GM12875 (cell line): ENCODE measurements at regions not wholly inside any gene's neighbourhood (a gene's known extent, or its start where the extent isn't known, plus 50 kb on each side); places are given as distances from the start of the nearest gene placed in this dataset.
"Not testable (repeated sequence)": the region's sequence is repeated elsewhere in the genome, so short reads cannot be mapped to it uniquely, and the experiment has no call there.

ENCODE experiments used
- H3K4me3 ChIP-seq: one replicate; pipeline ENCODE4 v1.5.1; 2011; ENCODE audit warnings: low read depth, low read length, control low read depth
- CTCF ChIP-seq: IDR thresholded peaks from 2 replicates; pipeline ENCODE4 v1.5.1; 2011; ENCODE audit warnings: low read depth, mild to moderate bottlenecking, control low read depth, inconsistent platforms, low read length, moderate library complexity, borderline replicate concordance; ENCODE audit not compliant: insufficient read depth

DNA sequence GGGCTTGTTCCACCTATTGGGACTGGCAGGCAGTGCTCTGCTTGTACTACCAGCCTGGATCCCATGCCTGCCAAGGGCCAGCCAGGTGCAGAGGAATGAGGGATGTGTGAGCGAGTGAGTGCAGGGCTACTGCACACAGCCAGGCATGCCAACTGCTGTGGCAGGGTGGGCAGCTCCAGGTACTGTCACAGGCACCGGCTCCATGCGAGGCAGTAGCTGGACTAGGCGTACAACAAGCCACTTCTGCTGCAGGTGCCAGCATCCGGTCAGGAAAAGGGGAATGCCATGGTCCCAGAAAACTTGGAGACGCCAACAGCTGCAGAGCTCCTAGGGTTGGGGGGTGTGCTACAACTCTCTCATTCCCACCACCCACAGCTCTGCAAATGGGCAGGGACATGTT, 1356.7 kb downstream of the SI start:
- no peak for TF ChIP-seq CTCF
- no peak overlapping the region for H3K4me3 ChIP-seq

DNA sequence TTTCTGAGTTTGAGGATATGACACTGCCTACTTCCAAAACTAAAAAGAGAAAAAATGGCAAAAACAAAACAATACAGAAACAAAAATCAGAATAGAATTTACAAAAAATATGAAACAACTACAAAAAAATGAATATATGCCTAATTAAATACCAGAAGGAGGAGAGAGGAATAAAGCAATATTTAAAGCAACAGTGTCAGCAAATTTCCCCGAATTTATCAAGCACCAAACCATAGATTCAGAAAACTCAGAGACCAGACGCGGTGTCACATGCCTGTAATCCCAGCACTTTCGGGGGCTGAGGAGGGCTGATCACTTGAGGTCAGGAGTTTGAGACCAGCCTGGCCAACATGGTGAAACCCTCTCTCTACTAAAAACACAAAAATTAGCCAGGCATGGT, 1360.9 kb downstream of the SI start:
- no peak for TF ChIP-seq CTCF

GRCh38 chr3:163708428-163708827, 1369.9 kb downstream of the SI start:
- H3K4me3 ChIP-seq, result no peak overlapping the region
- no peak for TF ChIP-seq CTCF

More for the DNA sequence above, 1360.9 kb downstream of the SI start:
- H3K4me3 ChIP-seq, result no peak overlapping the region

DNA sequence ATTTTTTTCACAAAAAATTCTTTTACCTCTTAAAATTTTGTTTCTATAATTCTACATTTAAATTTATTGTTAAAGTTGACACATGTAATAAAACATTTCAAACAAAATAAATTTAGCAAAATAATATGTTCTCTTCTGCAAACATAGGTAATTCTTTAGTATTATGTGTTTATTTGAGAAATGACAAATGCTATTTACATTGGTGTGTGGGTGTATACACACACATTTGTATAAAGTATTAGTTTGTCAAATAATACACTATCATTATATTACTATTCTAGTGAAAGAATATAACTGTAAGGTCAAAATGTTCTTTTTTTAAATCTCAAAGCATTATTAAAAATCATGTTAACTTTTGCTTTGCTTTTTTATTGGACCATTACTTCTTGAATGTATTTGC, 1370.6 kb downstream of the SI start:
- H3K4me3 ChIP-seq, result no peak overlapping the region
- no peak for TF ChIP-seq CTCF

- not testable (repeated sequence) for H3K4me3 ChIP-seq
These were observed 1380.1 kb downstream of the SI start for GRCh38 chr3:163698221-163698620.

DNA sequence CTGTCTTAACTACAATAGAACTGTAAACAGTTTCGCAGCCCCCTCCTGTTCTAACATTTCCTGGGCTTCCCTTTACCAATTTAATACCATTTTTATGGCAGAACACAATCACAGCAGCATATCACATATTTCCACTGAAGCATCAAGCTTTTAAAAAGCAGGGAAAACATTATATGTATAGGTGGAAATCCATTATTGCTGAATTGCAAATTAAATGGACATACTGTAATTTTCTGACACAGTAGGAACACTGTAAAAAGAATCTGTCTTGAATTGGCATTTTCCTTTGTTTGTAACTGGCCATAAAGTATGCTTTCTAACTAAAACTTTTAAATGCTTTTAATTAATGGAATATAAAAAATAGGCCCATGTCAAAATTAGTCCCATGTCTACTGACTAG, 1385.8 kb downstream of the SI start:
- no peak for TF ChIP-seq CTCF
- H3K4me3 ChIP-seq, result no peak overlapping the region

- no peak overlapping the region for H3K4me3 ChIP-seq
- TF ChIP-seq CTCF, result no peak
These were observed 1393.6 kb downstream of the SI start for GRCh38 chr3:163684651-163685050.

GRCh38 chr3:163672954-163673353, 1405.3 kb downstream of the SI start:
- H3K4me3 ChIP-seq, result no peak overlapping the region

More at GRCh38 chr3:163672954-163673353, 1405.3 kb downstream of the SI start:
- TF ChIP-seq CTCF, result no peak
